BJ (cell line): ENCODE measurements at regions not wholly inside any gene's neighbourhood (a gene's known extent, or its start where the extent isn't known, plus 50 kb on each side); places are given as distances from the start of the nearest gene placed in this dataset.

Experiments
- CTCF ChIA-PET: fragments of 350-600 bp; formaldehyde crosslinking; extraction: SDS; loops from one replicate; lab custom pipeline; 2021; ENCODE audit warnings: antibody characterized with exemption, inconsistent platforms; lab: Yijun Ruan, JAX
- POLR2A ChIA-PET: fragments of 300-600 bp; sonication (Branson Sonifier 250); formaldehyde crosslinking; extraction: SDS; loops from one replicate; lab custom pipeline; 2021; ENCODE audit warnings: antibody characterized with exemption; lab: Charles Lee
- DNase-seq: peaks from one replicate; pipeline ENCODE4 v3.0.0-alpha.2; 2011; ENCODE audit warnings: low read depth
- H3K27me3 ChIP-seq: 2 replicates; pipeline ENCODE4 v1.6.0; 2011; ENCODE audit warnings: low read length; ENCODE audit not compliant: control insufficient read depth, insufficient read depth
- H3K36me3 ChIP-seq: 2 replicates; pipeline ENCODE4 v1.5.1; 2011; ENCODE audit warnings: low read length; ENCODE audit not compliant: control insufficient read depth, insufficient read depth
- H3K4me3 ChIP-seq: 2 replicates; pipeline ENCODE4 v1.5.1; 2011; ENCODE audit warnings: low read depth, mild to moderate bottlenecking, control low read depth, low read length
- TF ChIP-seq, protein P1 (sequence below): IDR thresholded peaks from 2 replicates; pipeline ENCODE4 v1.5.1; 2011; ENCODE audit warnings: low read depth, mild to moderate bottlenecking, control low read depth, inconsistent platforms, low read length, moderate library complexity; ENCODE audit not compliant: insufficient read depth

- Histone ChIP-seq H3K4me3 (no peak overlapping the region), H3K27me3 (no peaks in the 10 kb centered on the region), H3K36me3 (no peaks in the 10 kb centered on the region)
- ChIA-PET POLR2A (no interaction called here), CTCF (interaction anchor here (0.6 to 3.9 kb wide), 24 partner anchors 8 to 640 kb away, joined by 3 to 27 read pairs (median 4); no protein-coding TSS in a partner anchor)
- TF ChIP-seq, protein P1, sequence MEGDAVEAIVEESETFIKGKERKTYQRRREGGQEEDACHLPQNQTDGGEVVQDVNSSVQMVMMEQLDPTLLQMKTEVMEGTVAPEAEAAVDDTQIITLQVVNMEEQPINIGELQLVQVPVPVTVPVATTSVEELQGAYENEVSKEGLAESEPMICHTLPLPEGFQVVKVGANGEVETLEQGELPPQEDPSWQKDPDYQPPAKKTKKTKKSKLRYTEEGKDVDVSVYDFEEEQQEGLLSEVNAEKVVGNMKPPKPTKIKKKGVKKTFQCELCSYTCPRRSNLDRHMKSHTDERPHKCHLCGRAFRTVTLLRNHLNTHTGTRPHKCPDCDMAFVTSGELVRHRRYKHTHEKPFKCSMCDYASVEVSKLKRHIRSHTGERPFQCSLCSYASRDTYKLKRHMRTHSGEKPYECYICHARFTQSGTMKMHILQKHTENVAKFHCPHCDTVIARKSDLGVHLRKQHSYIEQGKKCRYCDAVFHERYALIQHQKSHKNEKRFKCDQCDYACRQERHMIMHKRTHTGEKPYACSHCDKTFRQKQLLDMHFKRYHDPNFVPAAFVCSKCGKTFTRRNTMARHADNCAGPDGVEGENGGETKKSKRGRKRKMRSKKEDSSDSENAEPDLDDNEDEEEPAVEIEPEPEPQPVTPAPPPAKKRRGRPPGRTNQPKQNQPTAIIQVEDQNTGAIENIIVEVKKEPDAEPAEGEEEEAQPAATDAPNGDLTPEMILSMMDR, result peak; percentile 83
- no peak for DNase-seq
Measured at GRCh38 chr20:51966296-51966971, 164.1 kb upstream of the SALL4 start.

- ChIA-PET CTCF (no interaction called here), POLR2A (no interaction called here)
- H3K27me3 ChIP-seq, result no peaks in the 10 kb centered on the region
- H3K4me3 ChIP-seq, result no peak overlapping the region
- DNase-seq, result no peak
- H3K36me3 ChIP-seq, result no peaks in the 10 kb centered on the region
- TF ChIP-seq, protein P1, result no peak
Measured at GRCh38 chr20:51961964-51962761, 159.8 kb upstream of the SALL4 start.

GRCh38 chr20:51960047-51960675, 157.8 kb upstream of the SALL4 start:
- DNase-seq, result no peak
- TF ChIP-seq, protein P1, result no peak
- ChIA-PET POLR2A (no interaction called here), CTCF (no interaction called here)
- Histone ChIP-seq H3K27me3 (no peaks in the 10 kb centered on the region), H3K4me3 (no peak overlapping the region), H3K36me3 (no peaks in the 10 kb centered on the region)

GRCh38 chr20:51959066-51959542, 156.8 kb upstream of the SALL4 start:
- Histone ChIP-seq H3K27me3 (no peaks in the 10 kb centered on the region), H3K4me3 (no peak overlapping the region), H3K36me3 (no peaks in the 10 kb centered on the region)
- CTCF ChIA-PET, result interaction anchor here (0.6 to 1.4 kb wide), 4 partner anchors 9 to 322 kb away, joined by 3 to 4 read pairs (median 3); no protein-coding TSS in a partner anchor
- no peak for DNase-seq
- TF ChIP-seq, protein P1, result no peak
- POLR2A ChIA-PET, result no interaction called here
